ENCODE measurements at regions not wholly inside any gene's neighbourhood (a gene's known extent, or its start where the extent isn't known, plus 50 kb on each side); places are given as distances from the start of the nearest gene placed in this dataset.

- intact Hi-C loops (cut with DNase I; ENCODE audit: low total_unique reads), result no loop called here
- Histone ChIP-seq H3K27me3 (no peaks in the 10 kb centered on the region), H3K4me3 (no peak overlapping the region), H3K27ac (no peak overlapping the region), H3K4me1 (no peaks in the 10 kb centered on the region), H3K36me3 (no peaks in the 10 kb centered on the region), H3K9me3 (peaks cover 0 to 3% of the 10 kb centered on the region in 2 donors)
- in situ Hi-C loops (cut with MboI; ENCODE audit: low pct_ligation_motif_present in 1 of 4, low pct_unique_long_range_greater_than_20kb in 1 of 4, low sequenced_read_pairs in 3 of 4), result no loop called here
- TF ChIP-seq POLR2A (IDR thresholded peaks at IDR 0.05), result no peak
- no peak for TF ChIP-seq EP300 (IDR thresholded peaks at IDR 0.05; ENCODE audit: low read depth)
- no peak for TF ChIP-seq POLR2AphosphoS5 (IDR thresholded peaks at IDR 0.05)
- no peak for TF ChIP-seq CTCF (IDR thresholded peaks at IDR 0.05)
- DNase-seq, result no peak
Measured at GRCh38 chr13:75139291-75139690, 342.7 kb downstream of the TBC1D4 start.

GRCh38 chr13:75137911-75138571, 343.9 kb downstream of the TBC1D4 start:
- TF ChIP-seq POLR2A (IDR thresholded peaks at IDR 0.05) (no peak), POLR2AphosphoS5 (IDR thresholded peaks at IDR 0.05) (no peak), CTCF (IDR thresholded peaks at IDR 0.05) (no peak), EP300 (IDR thresholded peaks at IDR 0.05; ENCODE audit: low read depth) (no peak)
- Histone ChIP-seq H3K4me3 (no peak overlapping the region), H3K9me3 (peaks cover 0 to 3% of the 10 kb centered on the region in 2 donors), H3K27me3 (no peaks in the 10 kb centered on the region), H3K27ac (no peak overlapping the region), H3K36me3 (no peaks in the 10 kb centered on the region), H3K4me1 (no peaks in the 10 kb centered on the region)
- intact Hi-C loops (cut with DNase I; ENCODE audit: low total_unique reads) (no loop called here), in situ Hi-C loops (cut with MboI; ENCODE audit: low pct_ligation_motif_present in 1 of 4, low pct_unique_long_range_greater_than_20kb in 1 of 4, low sequenced_read_pairs in 3 of 4) (no loop called here)
- WGBS, 2 donors (ENCODE audit: low coverage in 1 of 2), result 64 to 80% methylated on average over 2 to 3 of the region's 3 CpGs
- DNase-seq, result no peak

- Histone ChIP-seq H3K27ac (no peak overlapping the region), H3K36me3 (no peaks in the 10 kb centered on the region), H3K27me3 (no peaks in the 10 kb centered on the region), H3K4me1 (no peaks in the 10 kb centered on the region), H3K4me3 (no peak overlapping the region), H3K9me3 (peaks cover 0 to 3% of the 10 kb centered on the region in 2 donors)
- no peak for TF ChIP-seq CTCF (IDR thresholded peaks at IDR 0.05)
- WGBS, 2 donors (ENCODE audit: low coverage in 1 of 2), result 74 to 89% methylated on average over 1 of the region's 1 CpG
- DNase-seq, result no peak
- in situ Hi-C loops (cut with MboI; ENCODE audit: low pct_ligation_motif_present in 1 of 4, low pct_unique_long_range_greater_than_20kb in 1 of 4, low sequenced_read_pairs in 3 of 4), result no loop called here
- intact Hi-C loops (cut with DNase I; ENCODE audit: low total_unique reads), result no loop called here
Measured at GRCh38 chr13:75136151-75136550, 345.8 kb downstream of the TBC1D4 start.

GRCh38 chr13:75135325-75135825, 346.6 kb downstream of the TBC1D4 start:
- intact Hi-C loops (cut with DNase I; ENCODE audit: low total_unique reads), result no loop called here
- Histone ChIP-seq H3K4me1 (no peaks in the 10 kb centered on the region), H3K9me3 (peaks cover 0 to 3% of the 10 kb centered on the region in 2 donors), H3K27me3 (no peaks in the 10 kb centered on the region), H3K36me3 (no peaks in the 10 kb centered on the region), H3K4me3 (no peak overlapping the region), H3K27ac (no peak overlapping the region)
- in situ Hi-C loops (cut with MboI; ENCODE audit: low pct_ligation_motif_present in 1 of 4, low pct_unique_long_range_greater_than_20kb in 1 of 4, low sequenced_read_pairs in 3 of 4), result no loop called here
- TF ChIP-seq POLR2AphosphoS5 (IDR thresholded peaks at IDR 0.05), result no peak
- no peak for TF ChIP-seq CTCF (IDR thresholded peaks at IDR 0.05)
- TF ChIP-seq POLR2A (IDR thresholded peaks at IDR 0.05), result no peak
- TF ChIP-seq EP300 (IDR thresholded peaks at IDR 0.05; ENCODE audit: low read depth), result no peak
- WGBS, 2 donors (ENCODE audit: low coverage in 1 of 2), result 76 to 86% methylated on average over 5 to 6 of the region's 6 CpGs
- DNase-seq, result no peak
